ENCODE measurements at regions not wholly inside any gene's neighbourhood (a gene's known extent, or its start where the extent isn't known, plus 50 kb on each side); places are given as distances from the start of the nearest gene placed in this dataset.
"Not testable (repeated sequence)": the region's sequence is repeated elsewhere in the genome, so short reads cannot be mapped to it uniquely, and the experiment has no call there.

DNA sequence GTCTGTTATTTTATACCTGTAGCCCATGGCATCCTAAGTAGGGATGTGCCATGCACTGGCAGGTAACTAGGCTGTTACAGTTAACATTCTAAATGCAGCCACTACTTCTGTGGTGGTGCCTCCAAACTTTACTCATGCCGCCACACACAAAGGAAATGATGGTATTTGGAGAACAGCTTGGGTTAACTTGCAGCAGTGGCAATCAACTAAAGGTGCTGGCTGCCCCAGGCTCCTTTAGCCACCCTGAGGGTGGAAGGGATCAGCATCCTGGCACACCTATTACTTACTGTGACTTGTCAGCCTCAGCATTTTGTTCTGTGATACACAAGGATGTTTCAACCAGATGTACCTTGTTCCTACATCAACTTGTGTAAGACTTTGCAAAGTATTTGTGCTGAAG lies 221.8 kb upstream of the PPP1R3A start:
- no peak for DNase-seq (ENCODE audit: low read depth)
- H3K4me3 ChIP-seq (ENCODE audit: low read depth, low read length), result no peak overlapping the region
- TF ChIP-seq MYC (IDR thresholded peaks at IDR 0.05; ENCODE audit: low read depth, low read length), result no peak
- TF ChIP-seq, protein P1, sequence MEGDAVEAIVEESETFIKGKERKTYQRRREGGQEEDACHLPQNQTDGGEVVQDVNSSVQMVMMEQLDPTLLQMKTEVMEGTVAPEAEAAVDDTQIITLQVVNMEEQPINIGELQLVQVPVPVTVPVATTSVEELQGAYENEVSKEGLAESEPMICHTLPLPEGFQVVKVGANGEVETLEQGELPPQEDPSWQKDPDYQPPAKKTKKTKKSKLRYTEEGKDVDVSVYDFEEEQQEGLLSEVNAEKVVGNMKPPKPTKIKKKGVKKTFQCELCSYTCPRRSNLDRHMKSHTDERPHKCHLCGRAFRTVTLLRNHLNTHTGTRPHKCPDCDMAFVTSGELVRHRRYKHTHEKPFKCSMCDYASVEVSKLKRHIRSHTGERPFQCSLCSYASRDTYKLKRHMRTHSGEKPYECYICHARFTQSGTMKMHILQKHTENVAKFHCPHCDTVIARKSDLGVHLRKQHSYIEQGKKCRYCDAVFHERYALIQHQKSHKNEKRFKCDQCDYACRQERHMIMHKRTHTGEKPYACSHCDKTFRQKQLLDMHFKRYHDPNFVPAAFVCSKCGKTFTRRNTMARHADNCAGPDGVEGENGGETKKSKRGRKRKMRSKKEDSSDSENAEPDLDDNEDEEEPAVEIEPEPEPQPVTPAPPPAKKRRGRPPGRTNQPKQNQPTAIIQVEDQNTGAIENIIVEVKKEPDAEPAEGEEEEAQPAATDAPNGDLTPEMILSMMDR (IDR thresholded peaks at IDR 0.05; ENCODE audit: low read depth, low read length), result no peak
- TF ChIP-seq, protein P2, sequence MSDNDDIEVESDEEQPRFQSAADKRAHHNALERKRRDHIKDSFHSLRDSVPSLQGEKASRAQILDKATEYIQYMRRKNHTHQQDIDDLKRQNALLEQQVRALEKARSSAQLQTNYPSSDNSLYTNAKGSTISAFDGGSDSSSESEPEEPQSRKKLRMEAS (IDR thresholded peaks at IDR 0.05; ENCODE audit: low read depth, low read length), result no peak
- TF ChIP-seq POLR2A (IDR thresholded peaks at IDR 0.05; ENCODE audit: extremely low read depth, insufficient read length), result no peak

DNA sequence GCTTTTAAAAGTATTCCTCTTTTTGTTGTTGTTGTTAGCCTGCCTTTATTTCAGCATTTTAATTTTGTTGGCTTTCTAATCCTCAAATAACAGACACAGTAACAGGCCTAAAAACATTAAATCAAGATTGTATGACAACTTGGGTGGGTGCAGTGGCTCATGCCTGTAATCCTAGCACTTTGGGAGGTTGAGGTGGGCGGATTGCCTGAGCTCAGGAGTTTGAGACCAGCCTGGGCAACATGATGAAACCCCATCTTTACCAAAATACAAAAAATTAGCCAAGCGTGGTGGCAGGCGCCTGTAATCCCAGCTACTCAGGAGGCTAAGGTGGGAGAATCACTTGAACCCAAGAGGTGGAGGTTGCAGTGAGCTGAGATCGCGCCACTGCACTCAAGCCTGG lies 220.9 kb upstream of the PPP1R3A start:
- not testable (repeated sequence) for DNase-seq (ENCODE audit: low read depth); H3K4me3 ChIP-seq (ENCODE audit: low read depth, low read length)

DNA sequence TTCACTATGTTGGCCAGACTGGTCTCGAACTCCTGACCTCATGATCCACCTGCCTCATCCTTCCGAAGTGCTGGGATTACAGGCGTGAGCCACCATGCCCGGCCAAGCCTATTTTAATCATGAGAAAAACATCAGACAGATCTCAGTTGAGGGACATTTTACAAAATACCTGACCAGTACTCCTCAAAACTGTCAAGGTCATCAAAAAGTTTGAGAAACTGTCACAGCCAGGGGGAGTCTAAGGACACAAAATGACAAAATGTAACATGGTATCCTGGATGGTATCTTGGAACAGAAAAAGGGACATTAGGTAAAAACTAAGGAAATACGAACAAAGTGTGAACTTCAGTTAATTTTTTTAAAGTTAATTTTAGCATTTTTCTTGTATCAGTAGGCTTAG lies 219.8 kb upstream of the PPP1R3A start:
- no peak overlapping the region for H3K4me3 ChIP-seq (ENCODE audit: low read depth, low read length)
- TF ChIP-seq MYC (IDR thresholded peaks at IDR 0.05; ENCODE audit: low read depth, low read length) (no peak), POLR2A (IDR thresholded peaks at IDR 0.05; ENCODE audit: extremely low read depth, insufficient read length) (no peak)
- TF ChIP-seq, protein P2 (IDR thresholded peaks at IDR 0.05; ENCODE audit: low read depth, low read length), result no peak
- TF ChIP-seq, protein P1 (IDR thresholded peaks at IDR 0.05; ENCODE audit: low read depth, low read length), result no peak
- no peak for DNase-seq (ENCODE audit: low read depth)

DNA sequence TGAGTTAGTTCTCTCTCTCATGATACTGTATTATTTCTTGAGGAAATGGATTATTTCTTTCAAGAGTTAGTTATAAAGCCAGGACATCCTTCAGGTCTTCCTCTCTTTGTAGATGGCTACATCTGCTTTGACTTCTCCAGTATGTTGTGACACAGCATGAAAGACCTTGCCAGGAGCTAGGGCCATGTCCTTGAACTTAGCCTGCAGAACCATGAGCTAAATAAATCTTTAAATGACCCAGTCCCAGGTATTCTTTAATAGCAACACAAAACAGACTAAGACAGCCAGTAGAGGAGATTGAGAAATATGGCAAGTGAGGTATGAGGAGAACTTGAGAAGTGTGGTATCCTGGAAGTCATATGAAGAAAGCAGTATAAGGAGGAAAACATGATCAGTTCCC lies 214.9 kb upstream of the PPP1R3A start:
- TF ChIP-seq MYC (IDR thresholded peaks at IDR 0.05; ENCODE audit: low read depth, low read length) (no peak), POLR2A (IDR thresholded peaks at IDR 0.05; ENCODE audit: extremely low read depth, insufficient read length) (no peak)
- TF ChIP-seq, protein P1 (IDR thresholded peaks at IDR 0.05; ENCODE audit: low read depth, low read length), result no peak
- TF ChIP-seq, protein P2 (IDR thresholded peaks at IDR 0.05; ENCODE audit: low read depth, low read length), result no peak
- no peak overlapping the region for H3K4me3 ChIP-seq (ENCODE audit: low read depth, low read length)
- no peak for DNase-seq (ENCODE audit: low read depth)

DNA sequence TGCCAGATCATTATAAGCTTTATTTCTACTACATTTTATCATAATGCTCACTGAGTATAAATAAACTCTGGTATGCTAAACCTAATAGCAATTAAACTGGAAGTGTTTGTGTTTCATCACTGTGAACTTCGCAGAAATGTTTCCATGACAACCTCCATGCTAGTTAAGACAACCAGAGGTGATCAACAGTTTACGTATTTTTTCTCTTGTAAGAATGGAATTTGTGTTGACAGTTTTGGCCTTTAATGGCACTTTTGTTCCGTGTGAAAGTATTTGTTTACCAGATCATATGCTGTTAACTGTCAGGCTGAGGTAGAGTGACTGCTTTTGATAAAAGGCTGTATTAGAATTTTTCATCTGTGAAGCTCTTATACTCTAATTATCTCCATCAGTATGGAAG lies 212.1 kb upstream of the PPP1R3A start:
- no peak overlapping the region for H3K4me3 ChIP-seq (ENCODE audit: low read depth, low read length)
- no peak for TF ChIP-seq POLR2A (IDR thresholded peaks at IDR 0.05; ENCODE audit: extremely low read depth, insufficient read length)
- TF ChIP-seq, protein P1 (IDR thresholded peaks at IDR 0.05; ENCODE audit: low read depth, low read length), result no peak
- TF ChIP-seq, protein P2 (IDR thresholded peaks at IDR 0.05; ENCODE audit: low read depth, low read length), result no peak
- TF ChIP-seq MYC (IDR thresholded peaks at IDR 0.05; ENCODE audit: low read depth, low read length), result no peak
- DNase-seq (ENCODE audit: low read depth), result no peak

DNA sequence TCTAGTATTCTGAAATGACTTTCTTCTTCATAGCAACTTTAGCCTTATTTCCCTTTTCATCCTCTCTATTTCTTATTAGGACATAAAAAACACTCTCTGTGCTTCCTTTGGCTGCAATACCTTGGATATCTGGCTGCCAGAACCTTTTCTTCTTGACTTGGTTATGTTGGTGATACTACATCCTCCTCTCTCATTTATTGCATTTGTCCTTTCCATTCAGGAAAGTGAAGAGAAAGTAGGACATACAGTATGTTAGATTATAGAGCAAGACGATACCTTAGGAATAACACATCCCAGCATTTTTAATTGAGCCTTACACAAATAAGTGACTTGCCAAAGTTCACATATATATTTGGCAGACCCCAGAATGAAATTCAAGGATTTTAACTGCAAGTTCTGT lies 210.1 kb upstream of the PPP1R3A start:
- no peak for DNase-seq (ENCODE audit: low read depth)
- TF ChIP-seq, protein P2 (IDR thresholded peaks at IDR 0.05; ENCODE audit: low read depth, low read length), result no peak
- TF ChIP-seq MYC (IDR thresholded peaks at IDR 0.05; ENCODE audit: low read depth, low read length), result no peak
- no peak overlapping the region for H3K4me3 ChIP-seq (ENCODE audit: low read depth, low read length)

DNA sequence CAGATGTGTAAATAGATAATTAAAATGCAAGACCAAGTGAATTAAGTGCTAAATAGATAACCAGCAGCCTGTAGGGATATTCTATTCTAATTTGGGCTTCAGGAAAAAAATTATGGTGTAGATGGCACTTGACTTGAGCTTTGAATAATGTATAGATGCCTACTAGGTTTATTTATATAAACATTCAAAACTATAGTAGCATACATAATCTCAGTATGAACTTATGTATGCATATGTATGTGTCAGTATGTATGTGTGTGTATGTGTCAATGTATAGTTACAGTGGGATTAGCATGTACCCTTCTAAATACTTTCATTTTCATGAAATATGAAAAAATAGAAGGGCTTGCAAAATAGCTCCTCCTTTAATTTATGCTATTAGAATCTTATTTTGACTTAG lies 207.3 kb upstream of the PPP1R3A start:
- TF ChIP-seq, protein P2 (IDR thresholded peaks at IDR 0.05; ENCODE audit: low read depth, low read length), result no peak
- no peak for TF ChIP-seq POLR2A (IDR thresholded peaks at IDR 0.05; ENCODE audit: extremely low read depth, insufficient read length)
- TF ChIP-seq, protein P1 (IDR thresholded peaks at IDR 0.05; ENCODE audit: low read depth, low read length), result no peak
- no peak for TF ChIP-seq MYC (IDR thresholded peaks at IDR 0.05; ENCODE audit: low read depth, low read length)
- no peak for DNase-seq (ENCODE audit: low read depth)
- no peak overlapping the region for H3K4me3 ChIP-seq (ENCODE audit: low read depth, low read length)

Measured in NB4 (cell line).